Lower leg skin (tissue), 3 donors: ENCODE measurements at regions not wholly inside any gene's neighbourhood (a gene's known extent, or its start where the extent isn't known, plus 50 kb on each side); places are given as distances from the start of the nearest gene placed in this dataset.

ENCODE experiments used
- CTCF ChIP-seq, 3 donors: fragments of 450-650 bp; IDR thresholded peaks; one replicate each; pipeline ENCODE4 v1.5.1; 2016; ENCODE audit warnings: antibody characterized with exemption in 3 of 3, mild to moderate bottlenecking in 3 of 3, moderate library complexity in 2 of 3
- POLR2A ChIP-seq, 2 donors: fragments of 450-650 bp; IDR thresholded peaks; one replicate each; pipeline ENCODE4 v1.6.1; 2016 to 2017; ENCODE audit warnings: antibody characterized with exemption in 2 of 2, mild to moderate bottlenecking in 1 of 2, moderate library complexity in 1 of 2

GRCh38 chr3:181330257-181330656 lies 340.7 kb upstream of the DNAJC19 start:
- TF ChIP-seq POLR2A (IDR thresholded peaks at IDR 0.05) (no peak), CTCF (IDR thresholded peaks at IDR 0.05) (no peak)
